GM13976 (cell line): ENCODE measurements at regions not wholly inside any gene's neighbourhood (a gene's known extent, or its start where the extent isn't known, plus 50 kb on each side); places are given as distances from the start of the nearest gene placed in this dataset.

ENCODE experiments used
- DNase-seq: peaks from one replicate; pipeline ENCODE4 v3.0.0; 2012; ENCODE audit warnings: low spot score
- CTCF ChIP-seq: IDR thresholded peaks from 2 replicates; pipeline ENCODE4 v1.5.1; 2012; ENCODE audit warnings: borderline replicate concordance, mild to moderate bottlenecking; ENCODE audit not compliant: insufficient read depth; ENCODE audit errors: extremely low read depth, missing control alignments, control extremely low read depth
- in situ Hi-C: fragments of 300-500 bp; cut with MboI; formaldehyde crosslinking; loops from one replicate; pipeline ENCODE4 v1.12.0; 2022; ENCODE audit warnings: low sequenced_read_pairs, mixed read lengths, inconsistent platforms; ENCODE audit not compliant: unreplicated experiment

- in situ Hi-C loops: no loop called here
- TF ChIP-seq CTCF: no peak
- DNase-seq: no peak
Measured at GRCh38 chr5:136430081-136430480, 64.7 kb upstream of the TRPC7 start.

- no peak for DNase-seq
- TF ChIP-seq CTCF: no peak
Measured at GRCh38 chr5:136427426-136427825, 62.1 kb upstream of the TRPC7 start.

GRCh38 chr5:136425921-136426320 is 60.6 kb upstream of the TRPC7 start:
- in situ Hi-C loops: loop anchor here (10.0 kb wide), 1 partner anchor 181 kb away; no protein-coding TSS in a partner anchor
- no peak for DNase-seq
- no peak for TF ChIP-seq CTCF

More at GRCh38 chr5:136427426-136427825, 62.1 kb upstream of the TRPC7 start:
- in situ Hi-C loops: loop anchor here (10.0 kb wide), 1 partner anchor 183 kb away; no protein-coding TSS in a partner anchor

GRCh38 chr5:136424835-136425584 is 59.7 kb upstream of the TRPC7 start:
- DNase-seq: peak; percentile 66
- in situ Hi-C loops: loop anchor here (10.0 kb wide), 1 partner anchor 180 kb away; no protein-coding TSS in a partner anchor
- peak; percentile 66 for TF ChIP-seq CTCF

GRCh38 chr5:136423944-136424606 is 58.7 kb upstream of the TRPC7 start:
- DNase-seq: no peak
- TF ChIP-seq CTCF: no peak
- in situ Hi-C loops: loop anchor here (10.0 kb wide), 1 partner anchor 179 kb away; no protein-coding TSS in a partner anchor

- DNase-seq: no peak
- TF ChIP-seq CTCF: no peak
- in situ Hi-C loops: loop anchor here (10.0 kb wide), 1 partner anchor 176 kb away; no protein-coding TSS in a partner anchor
Measured at GRCh38 chr5:136420168-136420898, 55.0 kb upstream of the TRPC7 start.
